Bronchial epithelial cell (primary cell): ENCODE measurements at regions not wholly inside any gene's neighbourhood (a gene's known extent, or its start where the extent isn't known, plus 50 kb on each side); places are given as distances from the start of the nearest gene placed in this dataset.
"Not testable (repeated sequence)": the region's sequence is repeated elsewhere in the genome, so short reads cannot be mapped to it uniquely, and the experiment has no call there.

Experiments
- DNase-seq: peaks from one replicate; pipeline ENCODE4 v3.0.0-alpha.2; 2010; ENCODE audit warnings: low read depth
- FAIRE-seq: peaks from 2 replicates; lab custom pipeline; 2011; peaks lifted over from hg19 to GRCh38; lab: Jason Lieb, UNC
- H3K27me3 ChIP-seq: 2 replicates; pipeline ENCODE4 v1.5.1; 2011; ENCODE audit warnings: low read length; ENCODE audit not compliant: control insufficient read depth, insufficient read depth
- H3K36me3 ChIP-seq: 2 replicates; pipeline ENCODE4 v1.5.1; 2011; ENCODE audit warnings: low read length; ENCODE audit not compliant: control insufficient read depth, insufficient read depth
- H3K4me3 ChIP-seq: 2 replicates; pipeline ENCODE4 v1.5.1; 2011; ENCODE audit warnings: mild to moderate bottlenecking, low read depth, low read length, control low read depth
- CTCF ChIP-seq: IDR thresholded peaks from 2 replicates; pipeline ENCODE4 v1.5.1; 2011; ENCODE audit warnings: mild to moderate bottlenecking, moderate library complexity, low read length, control low read depth, inconsistent platforms; ENCODE audit not compliant: insufficient read depth, severe bottlenecking

- DNase-seq (no peak), FAIRE-seq (no peak)
- TF ChIP-seq CTCF, result no peak
- no peak overlapping the region for H3K4me3 ChIP-seq
- H3K36me3 ChIP-seq, result no peaks in the 10 kb centered on the region
- H3K27me3 ChIP-seq, result no peaks in the 10 kb centered on the region
Measured at GRCh38 chr1:120954736-120955135, 65.2 kb downstream of the PPIAL4A start.

DNA sequence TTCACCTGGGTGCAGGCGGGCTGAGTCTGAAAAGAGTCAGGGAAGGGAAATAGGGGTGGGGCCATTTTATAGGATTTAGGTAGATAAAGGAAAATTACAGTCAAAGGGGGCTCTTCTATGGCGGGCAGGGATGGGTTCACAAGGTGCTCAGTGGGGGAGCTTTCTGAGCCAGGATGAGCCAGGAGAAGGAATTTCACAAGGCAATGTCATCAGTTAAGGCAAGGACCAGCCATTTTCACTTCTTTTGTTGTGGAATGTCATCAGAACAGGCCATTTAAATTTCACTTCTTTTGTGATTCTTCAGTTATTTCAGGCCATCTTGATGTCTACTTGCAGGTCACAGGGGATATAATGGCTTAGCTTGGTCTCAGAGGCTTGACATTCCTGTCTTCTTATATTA is 66.4 kb downstream of the PPIAL4A start:
- not testable (repeated sequence) for FAIRE-seq, H3K4me3 ChIP-seq, H3K27me3 ChIP-seq, DNase-seq, H3K36me3 ChIP-seq

GRCh38 chr1:120966018-120966417 is 76.4 kb downstream of the PPIAL4A start:
- not testable (repeated sequence) for H3K36me3 ChIP-seq, FAIRE-seq, H3K27me3 ChIP-seq, H3K4me3 ChIP-seq, DNase-seq

DNA sequence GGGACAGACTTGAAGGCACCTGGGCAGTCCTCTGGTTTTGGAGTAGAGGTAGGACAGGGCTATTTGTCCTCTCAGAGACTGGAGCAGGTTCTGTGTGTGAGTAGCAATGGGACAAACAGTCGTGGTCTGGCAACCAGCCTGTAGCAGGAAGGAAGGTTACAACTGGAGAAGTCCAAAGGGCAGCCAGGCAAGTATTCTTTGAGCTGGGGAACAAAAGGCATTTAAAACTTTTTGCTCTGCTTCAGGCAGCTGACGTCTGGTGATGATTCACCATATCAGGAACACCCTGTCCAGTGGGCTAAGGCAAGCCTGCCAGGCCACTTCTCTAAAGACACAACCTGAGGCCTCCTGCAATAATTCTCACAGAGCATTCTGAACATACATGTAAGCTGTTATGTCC is 83.3 kb downstream of the PPIAL4A start:
- peak; percentile 53 for DNase-seq
- FAIRE-seq, H3K4me3 ChIP-seq, H3K27me3 ChIP-seq, H3K36me3 ChIP-seq: not testable (repeated sequence)

GRCh38 chr1:120973836-120974235 is 84.3 kb downstream of the PPIAL4A start:
- DNase-seq, FAIRE-seq, H3K27me3 ChIP-seq, H3K36me3 ChIP-seq, H3K4me3 ChIP-seq: not testable (repeated sequence)

DNA sequence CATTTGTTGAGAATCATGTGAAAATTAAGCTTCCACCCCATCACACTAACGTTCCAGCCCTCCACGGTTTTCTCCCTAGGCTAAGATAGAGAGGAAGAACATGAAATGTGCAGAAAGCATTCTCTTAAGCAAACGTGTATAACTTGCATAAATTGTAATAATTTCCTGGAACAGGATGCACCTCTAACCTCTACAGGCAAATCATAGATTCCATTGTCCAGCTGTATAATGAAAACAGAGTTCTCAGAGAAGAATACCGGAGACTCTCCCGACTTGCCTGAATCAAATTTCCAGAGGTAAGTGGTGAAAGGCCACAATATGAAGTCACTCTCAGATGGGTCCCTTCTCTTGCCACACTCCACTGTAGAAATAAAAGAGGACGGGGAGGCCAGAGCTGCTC is 87.7 kb downstream of the PPIAL4A start:
- H3K27me3 ChIP-seq, DNase-seq, H3K4me3 ChIP-seq, FAIRE-seq, H3K36me3 ChIP-seq: not testable (repeated sequence)

DNA sequence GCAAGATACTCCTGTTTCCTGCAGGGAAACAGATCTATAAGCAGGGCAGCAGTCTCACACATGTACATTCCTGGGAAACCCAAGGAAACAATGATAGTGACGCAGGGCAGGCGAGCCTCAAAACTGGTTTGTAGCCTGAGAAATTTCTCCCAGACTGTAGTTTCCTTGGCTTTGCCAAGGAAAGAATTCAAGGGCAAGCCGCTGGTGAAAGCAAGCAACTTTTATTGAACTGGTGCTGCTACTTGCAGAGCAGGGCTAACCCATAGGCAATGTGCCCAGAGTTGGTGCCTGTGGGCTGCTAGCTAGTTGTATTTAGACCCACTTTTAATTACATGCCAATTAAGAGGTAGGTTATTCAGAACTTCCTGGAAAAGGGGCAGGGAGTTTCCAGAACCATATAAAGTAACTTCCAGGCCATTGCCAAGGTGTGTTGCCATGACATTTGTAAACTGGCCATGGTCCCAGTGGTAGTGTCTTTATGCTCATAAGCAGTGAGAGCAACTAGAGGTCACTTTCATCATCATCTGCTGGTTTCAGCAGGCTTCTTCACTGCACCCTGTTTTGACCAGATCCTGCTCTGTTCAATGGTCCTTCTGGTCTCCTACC is 92.0 kb downstream of the PPIAL4A start:
- H3K36me3 ChIP-seq, H3K27me3 ChIP-seq, FAIRE-seq, H3K4me3 ChIP-seq, DNase-seq: not testable (repeated sequence)

GRCh38 chr1:120994614-120995013 is 105.0 kb downstream of the PPIAL4A start:
- FAIRE-seq, H3K27me3 ChIP-seq, H3K4me3 ChIP-seq, H3K36me3 ChIP-seq, DNase-seq: not testable (repeated sequence)

DNA sequence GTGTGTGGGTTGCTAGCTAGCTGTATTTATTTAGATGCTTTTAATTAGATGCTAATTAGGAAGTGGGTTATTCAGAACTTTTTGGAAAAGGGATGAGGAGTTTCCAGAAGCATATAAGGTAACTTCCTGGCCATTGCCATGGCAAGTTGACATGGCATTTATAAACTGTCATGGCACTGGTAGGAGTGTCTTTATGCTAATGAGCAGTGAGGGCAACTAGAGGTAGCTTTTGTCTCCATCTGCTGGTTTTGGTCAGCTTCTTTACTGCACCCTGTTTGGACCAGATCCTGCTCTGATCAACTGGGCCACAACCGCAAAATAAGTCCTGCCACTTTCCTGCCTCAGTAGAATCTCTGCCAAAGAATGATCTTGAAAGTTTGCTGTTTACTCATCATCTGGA is 105.5 kb downstream of the PPIAL4A start:
- DNase-seq, result peak; percentile 2
- FAIRE-seq, H3K4me3 ChIP-seq: not testable (repeated sequence)

GRCh38 chr1:121001090-121001726 is 111.6 kb downstream of the PPIAL4A start:
- DNase-seq, H3K4me3 ChIP-seq, FAIRE-seq, H3K36me3 ChIP-seq, H3K27me3 ChIP-seq: not testable (repeated sequence)

More for the DNA sequence above, 105.5 kb downstream of the PPIAL4A start:
- not testable (repeated sequence) for H3K36me3 ChIP-seq, H3K27me3 ChIP-seq

DNA sequence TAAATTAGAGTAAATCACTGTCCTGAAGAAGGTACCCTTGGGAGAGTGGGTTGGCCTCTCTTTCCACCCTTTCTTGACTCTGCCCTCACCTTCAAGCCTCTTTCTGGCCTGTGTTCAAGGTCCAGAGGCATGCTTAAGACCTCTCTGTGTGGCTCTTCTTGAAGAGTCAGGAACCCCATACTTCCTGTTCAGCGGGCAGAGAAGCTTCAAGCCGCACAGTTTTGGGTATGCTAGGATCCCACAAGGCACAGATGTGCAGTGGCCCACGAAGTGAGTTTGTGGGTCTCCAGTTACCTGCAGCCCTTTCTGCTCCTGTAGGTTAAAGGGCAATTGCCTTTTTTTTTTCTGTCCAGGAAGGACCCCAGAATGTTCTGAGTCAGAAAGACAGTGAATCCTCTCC is 113.7 kb downstream of the PPIAL4A start:
- FAIRE-seq, DNase-seq, H3K27me3 ChIP-seq, H3K36me3 ChIP-seq, H3K4me3 ChIP-seq: not testable (repeated sequence)

- H3K27me3 ChIP-seq, FAIRE-seq, H3K4me3 ChIP-seq, DNase-seq, H3K36me3 ChIP-seq: not testable (repeated sequence)
Measured at GRCh38 chr1:121006826-121007225, 117.3 kb downstream of the PPIAL4A start.

DNA sequence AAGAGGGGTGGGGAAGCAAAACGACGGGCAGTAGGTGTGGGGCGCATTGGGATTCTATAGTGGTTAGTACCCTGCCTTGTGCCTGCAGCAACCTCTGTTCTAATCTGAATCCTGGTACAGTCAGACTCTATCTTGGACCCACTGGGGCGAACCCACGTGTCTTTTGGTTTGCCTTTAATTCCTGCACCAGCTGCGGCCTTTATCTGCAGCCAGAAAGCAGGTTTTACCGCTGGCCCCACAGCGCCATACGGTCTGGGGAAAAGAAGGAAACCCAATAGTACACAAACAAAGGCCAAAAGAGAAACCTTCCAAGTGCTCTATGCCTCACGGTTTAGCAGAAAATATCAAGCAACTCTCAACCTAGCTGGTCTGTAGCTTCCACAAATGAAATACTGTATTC is 118.2 kb downstream of the PPIAL4A start:
- not testable (repeated sequence) for DNase-seq, H3K4me3 ChIP-seq, H3K36me3 ChIP-seq, H3K27me3 ChIP-seq, FAIRE-seq
